WTC11 (cell line): ENCODE measurements at regions not wholly inside any gene's neighbourhood (a gene's known extent, or its start where the extent isn't known, plus 50 kb on each side); places are given as distances from the start of the nearest gene placed in this dataset.

ENCODE experiments used
- ATAC-seq: fragments of 200-7000 bp; cut with Tn5 transposase; 2 replicates; pipeline ENCODE4 v1.10.0; 2021; ENCODE audit warnings: mild to moderate bottlenecking, moderate library complexity
- CTCF ChIA-PET: fragments of 300-600 bp; sonication (Branson Sonifier 250); formaldehyde crosslinking; loops from one replicate; lab custom pipeline; 2021; ENCODE audit warnings: antibody characterized with exemption; lab: Charles Lee
- POLR2A ChIA-PET: fragments of 350-600 bp; sonication (Branson Sonifier 250); formaldehyde crosslinking; loops from one replicate; lab custom pipeline; 2021; ENCODE audit warnings: antibody characterized with exemption; lab: Charles Lee
- DNase-seq: peaks from one replicate; pipeline ENCODE4 v3.0.0; 2021; ENCODE audit warnings: low spot score
- H3K27ac Mint-ChIP-seq: 2 replicates; pipeline ENCODE4 v1.8.0; 2021; ENCODE audit warnings: mixed read lengths
- H3K27me3 Mint-ChIP-seq: 2 replicates; pipeline ENCODE4 v1.8.0; 2021; ENCODE audit warnings: low read depth, mild to moderate bottlenecking, moderate library complexity, mixed read lengths
- H3K36me3 Mint-ChIP-seq: 2 replicates; pipeline ENCODE4 v1.8.0; 2021; ENCODE audit warnings: mixed read lengths
- H3K4me1 Mint-ChIP-seq: 2 replicates; pipeline ENCODE4 v1.8.0; 2022; ENCODE audit warnings: mixed read lengths
- H3K4me3 Mint-ChIP-seq: 2 replicates; pipeline ENCODE4 v1.8.0; 2021; ENCODE audit warnings: mild to moderate bottlenecking, moderate library complexity, mixed read lengths
- H3K9me3 Mint-ChIP-seq: 2 replicates; pipeline ENCODE4 v1.8.0; 2021; ENCODE audit warnings: mixed read lengths
- ARID4B ChIP-seq: sonication (generic); formaldehyde crosslinking; IDR thresholded peaks from 2 replicates; pipeline ENCODE4 v1.8.0; 2023; ENCODE audit warnings: missing genetic modification reagents, mild to moderate bottlenecking, borderline replicate concordance
- ATF1 ChIP-seq: sonication (generic); formaldehyde crosslinking; IDR thresholded peaks from 2 replicates; pipeline ENCODE4 v1.8.1; 2023; ENCODE audit warnings: mild to moderate bottlenecking, moderate library complexity, missing genetic modification reagents
- E2F1 ChIP-seq: sonication (generic); formaldehyde crosslinking; IDR thresholded peaks from 2 replicates; pipeline ENCODE4 v1.8.0; 2022; ENCODE audit warnings: mild to moderate bottlenecking, missing genetic modification reagents
- ETV6 ChIP-seq: sonication (generic); formaldehyde crosslinking; IDR thresholded peaks from 2 replicates; pipeline ENCODE4 v1.8.1; 2022; ENCODE audit warnings: mild to moderate bottlenecking, missing genetic modification reagents
- FOXK1 ChIP-seq: sonication (generic); formaldehyde crosslinking; IDR thresholded peaks from 2 replicates; pipeline ENCODE4 v1.8.0; 2022; ENCODE audit warnings: mild to moderate bottlenecking, moderate library complexity, missing genetic modification reagents
- FOXP1 ChIP-seq: sonication (generic); formaldehyde crosslinking; IDR thresholded peaks from 2 replicates; pipeline ENCODE4 v1.8.0; 2022; ENCODE audit warnings: missing genetic modification reagents, mild to moderate bottlenecking, moderate library complexity, borderline replicate concordance
- HMGA2 ChIP-seq: fragments of 250-450 bp; sonication (Bioruptor Pico); IDR thresholded peaks from 2 replicates; pipeline ENCODE4 v1.4.0; 2021; ENCODE audit warnings: mild to moderate bottlenecking, moderate library complexity
- HMGXB4 ChIP-seq: sonication (generic); formaldehyde crosslinking; IDR thresholded peaks from 2 replicates; pipeline ENCODE4 v1.8.1; 2023; ENCODE audit warnings: mild to moderate bottlenecking, moderate library complexity, missing genetic modification reagents
- IRF1 ChIP-seq: sonication (generic); formaldehyde crosslinking; IDR thresholded peaks from 2 replicates; pipeline ENCODE4 v1.8.0; 2023; ENCODE audit warnings: missing genetic modification reagents
- MAX ChIP-seq: sonication (generic); formaldehyde crosslinking; IDR thresholded peaks from 2 replicates; pipeline ENCODE4 v1.8.0; 2022; ENCODE audit warnings: mild to moderate bottlenecking, missing genetic modification reagents
- MLX ChIP-seq: sonication (generic); formaldehyde crosslinking; IDR thresholded peaks from 2 replicates; pipeline ENCODE4 v1.8.1; 2023; ENCODE audit warnings: mild to moderate bottlenecking, missing genetic modification reagents, moderate library complexity
- MXD4 ChIP-seq: fragments of 250-450 bp; sonication (Bioruptor Pico); IDR thresholded peaks from 2 replicates; pipeline ENCODE4 v1.8.0; 2021; ENCODE audit warnings: mild to moderate bottlenecking, moderate library complexity, borderline replicate concordance
- MYBL2 ChIP-seq: sonication (generic); formaldehyde crosslinking; IDR thresholded peaks from 2 replicates; pipeline ENCODE4 v1.8.1; 2023; ENCODE audit warnings: mild to moderate bottlenecking, moderate library complexity, missing genetic modification reagents
- OVOL2 ChIP-seq: fragments of 250-450 bp; sonication (Bioruptor Pico); IDR thresholded peaks from 2 replicates; pipeline ENCODE4 v1.9.0; 2021; ENCODE audit warnings: mild to moderate bottlenecking, borderline replicate concordance
- RORB ChIP-seq: fragments of 250-450 bp; sonication (Bioruptor Pico); IDR thresholded peaks from 2 replicates; pipeline ENCODE4 v1.9.0; 2021; ENCODE audit warnings: mild to moderate bottlenecking
- SP1 ChIP-seq: sonication (generic); formaldehyde crosslinking; conservative IDR thresholded peaks from 2 replicates; pipeline ENCODE4 v1.8.1; 2022; ENCODE audit warnings: missing genetic modification reagents
- STAT6 ChIP-seq: sonication (generic); formaldehyde crosslinking; conservative IDR thresholded peaks from 2 replicates; pipeline ENCODE4 v1.8.1; 2023; ENCODE audit warnings: mild to moderate bottlenecking, low read depth, missing genetic modification reagents, moderate library complexity
- TCF7 ChIP-seq: sonication (generic); formaldehyde crosslinking; IDR thresholded peaks from 2 replicates; pipeline ENCODE4 v1.8.0; 2022; ENCODE audit warnings: mild to moderate bottlenecking, low read depth, missing genetic modification reagents, moderate library complexity
- TEAD4 ChIP-seq: sonication (generic); formaldehyde crosslinking; IDR thresholded peaks from 2 replicates; pipeline ENCODE4 v1.8.0; 2022; ENCODE audit warnings: mild to moderate bottlenecking, missing genetic modification reagents
- USF1 ChIP-seq: sonication (generic); formaldehyde crosslinking; IDR thresholded peaks from 2 replicates; pipeline ENCODE4 v1.8.0; 2022; ENCODE audit warnings: mild to moderate bottlenecking, missing genetic modification reagents
- ZNF396 ChIP-seq: fragments of 250-450 bp; sonication (Bioruptor Pico); IDR thresholded peaks from 2 replicates; pipeline ENCODE4 v1.8.0; 2021; ENCODE audit warnings: mild to moderate bottlenecking, moderate library complexity, borderline replicate concordance
- ZNF416 ChIP-seq: fragments of 250-450 bp; sonication (Bioruptor Pico); IDR thresholded peaks from 2 replicates; pipeline ENCODE4 v1.9.0; 2021; ENCODE audit warnings: mild to moderate bottlenecking, inconsistent platforms
- ZNF423 ChIP-seq: fragments of 250-450 bp; sonication (Bioruptor Pico); IDR thresholded peaks from 2 replicates; pipeline ENCODE4 v2.1.2; 2022; ENCODE audit warnings: mild to moderate bottlenecking, moderate library complexity

GRCh38 chr22:25396615-25397200 is 167.8 kb upstream of the GRK3 start:
- Mint-ChIP-seq H3K36me3 (no peaks in the 10 kb centered on the region), H3K27ac (no peak overlapping the region), H3K4me1 (no peaks in the 10 kb centered on the region), H3K4me3 (no peak overlapping the region), H3K9me3 (no peaks in the 10 kb centered on the region), H3K27me3 (no peaks in the 10 kb centered on the region)
- DNase-seq (no peak), ATAC-seq (no peak)
- CTCF ChIA-PET: no interaction called here
- TF ChIP-seq HMGXB4 (CRISPR knock-in tag) (no peak), E2F1 (CRISPR knock-in tag) (no peak), ZNF423 (CRISPR knock-in tag) (no peak), OVOL2 (no peak), MXD4 (CRISPR knock-in tag) (no peak), HMGA2 (CRISPR knock-in tag) (no peak), ZNF416 (CRISPR knock-in tag) (no peak), MLX (CRISPR knock-in tag) (no peak), FOXP1 (no peak), IRF1 (CRISPR knock-in tag) (no peak), MAX (CRISPR knock-in tag) (no peak), MYBL2 (CRISPR knock-in tag) (no peak), ZNF396 (CRISPR knock-in tag) (no peak), TCF7 (CRISPR knock-in tag) (no peak), STAT6 (no peak)
- POLR2A ChIA-PET: no interaction called here

- TF ChIP-seq ARID4B (CRISPR knock-in tag) (no peak), FOXK1 (no peak), USF1 (no peak), SP1 (no peak), HMGA2 (CRISPR knock-in tag) (no peak), RORB (CRISPR knock-in tag) (no peak), FOXP1 (no peak), ZNF396 (CRISPR knock-in tag) (no peak), ATF1 (CRISPR knock-in tag) (no peak), MXD4 (CRISPR knock-in tag) (no peak), TEAD4 (CRISPR knock-in tag) (no peak), ETV6 (no peak)
- Mint-ChIP-seq H3K36me3 (no peaks in the 10 kb centered on the region), H3K27me3 (no peaks in the 10 kb centered on the region), H3K9me3 (no peaks in the 10 kb centered on the region), H3K4me1 (no peaks in the 10 kb centered on the region), H3K27ac (no peak overlapping the region), H3K4me3 (no peak overlapping the region)
- ATAC-seq (no peak), DNase-seq (no peak)
- ChIA-PET POLR2A (no interaction called here), CTCF (no interaction called here)
Observed at GRCh38 chr22:25397616-25398015, 166.9 kb upstream of the GRK3 start.
